Smooth muscle cell (in vitro differentiated cells): ENCODE measurements at regions not wholly inside any gene's neighbourhood (a gene's known extent, or its start where the extent isn't known, plus 50 kb on each side); places are given as distances from the start of the nearest gene placed in this dataset.

Experiments
- DNase-seq: peaks from one replicate; lab custom pipeline; 2025; ENCODE audit not compliant: unreplicated experiment; lab: John Stamatoyannopoulos, UW
- H2AFZ ChIP-seq: fragments of 200-600 bp; sonication (generic); 2 replicates; pipeline ENCODE4 v1.6.0; 2016; ENCODE audit warnings: antibody characterized with exemption, low read depth, mild to moderate bottlenecking
- H3F3A ChIP-seq: fragments of 200-600 bp; sonication (generic); 2 replicates; pipeline ENCODE4 v1.6.0; 2017; ENCODE audit warnings: antibody characterized with exemption, low read depth
- H3K27ac ChIP-seq: fragments of 200-600 bp; sonication (generic); 2 replicates; pipeline ENCODE4 v1.5.1; 2016; ENCODE audit warnings: low read depth, mild to moderate bottlenecking
- H3K27me3 ChIP-seq: fragments of 200-600 bp; sonication (generic); 2 replicates; pipeline ENCODE4 v1.6.1; 2016; ENCODE audit warnings: low read depth, mild to moderate bottlenecking
- H3K36me3 ChIP-seq: fragments of 200-600 bp; sonication (generic); 2 replicates; pipeline ENCODE4 v1.5.1; 2016; ENCODE audit warnings: low read depth
- H3K4me1 ChIP-seq: fragments of 200-600 bp; sonication (generic); 2 replicates; pipeline ENCODE4 v1.5.1; 2016; ENCODE audit warnings: low read depth
- H3K4me2 ChIP-seq: fragments of 200-600 bp; sonication (generic); 2 replicates; pipeline ENCODE4 v1.6.0; 2016; ENCODE audit warnings: mild to moderate bottlenecking
- H3K4me3 ChIP-seq: fragments of 200-600 bp; sonication (generic); 2 replicates; pipeline ENCODE4 v1.5.1; 2016; ENCODE audit warnings: mild to moderate bottlenecking
- H3K79me2 ChIP-seq: fragments of 200-600 bp; sonication (generic); 2 replicates; pipeline ENCODE4 v1.6.0; 2016; ENCODE audit warnings: low read depth, mild to moderate bottlenecking
- H3K9ac ChIP-seq: fragments of 200-600 bp; sonication (generic); 2 replicates; pipeline ENCODE4 v1.6.0; 2016; ENCODE audit warnings: low read depth
- H3K9me3 ChIP-seq: fragments of 200-600 bp; sonication (generic); replicated peaks from 2 replicates; pipeline ENCODE4 v1.5.1; 2016; ENCODE audit warnings: low read depth
- H4K20me1 ChIP-seq: fragments of 200-600 bp; sonication (generic); 2 replicates; pipeline ENCODE4 v1.6.0; 2016; ENCODE audit warnings: low read depth
- WGBS: methylation state at CpG from one replicate; pipeline ENCODE4 v1.1.7; 2016; ENCODE audit warnings: low lambda C conversion rate; 5-methylcytosine and 5-hydroxymethylcytosine counted together
- TF ChIP-seq, protein P1 (sequence below): fragments of 200-600 bp; sonication (generic); IDR thresholded peaks from 2 replicates; pipeline ENCODE4 v1.5.1; 2017; ENCODE audit warnings: borderline replicate concordance, mild to moderate bottlenecking, antibody characterized with exemption; ENCODE audit not compliant: insufficient read depth, poor library complexity, severe bottlenecking

DNA sequence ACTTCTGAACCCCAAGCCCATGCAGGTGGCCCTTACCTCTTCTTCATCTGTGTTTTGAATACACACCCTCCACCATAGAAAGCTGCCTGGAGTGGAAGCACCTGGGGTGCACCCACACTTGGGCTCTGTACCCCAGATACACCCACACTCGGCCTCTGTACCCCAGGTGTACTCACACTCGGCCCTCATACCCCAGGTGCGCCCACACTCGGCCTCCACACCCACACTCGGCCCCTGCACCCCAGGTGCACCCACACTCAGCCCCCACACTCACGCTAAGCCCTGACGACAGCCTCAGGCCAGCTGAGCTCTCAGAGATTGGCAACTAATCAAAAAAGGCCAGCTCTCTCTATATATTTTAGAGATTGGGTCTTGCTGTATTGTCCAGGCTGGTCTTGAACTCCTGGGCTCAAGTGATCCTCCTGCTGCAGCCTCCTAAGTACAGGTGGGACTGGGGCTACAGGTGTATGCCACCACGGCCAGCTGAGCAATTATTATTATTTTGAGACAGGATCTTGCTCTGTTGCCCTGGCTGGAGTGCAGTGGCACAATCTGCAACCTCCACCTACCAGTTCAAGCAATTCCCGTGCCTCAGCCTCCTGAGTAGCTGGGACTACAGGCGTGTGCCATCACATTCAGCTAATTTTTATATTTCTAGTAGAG, 68.9 kb downstream of the PEX11G start:
- no peaks in the 10 kb centered on the region for H3K9me3 ChIP-seq
- H2AFZ ChIP-seq: no peak overlapping the region
- no peaks in the 10 kb centered on the region for H3K36me3 ChIP-seq
- peaks cover 35% of the 10 kb centered on the region for H3K79me2 ChIP-seq
- no peak overlapping the region for H3K4me3 ChIP-seq
- DNase-seq: no peak
- H3K9ac ChIP-seq: no peak overlapping the region
- peaks cover 6% of the 10 kb centered on the region for H3K4me1 ChIP-seq
- H4K20me1 ChIP-seq: peaks cover 100% of the 10 kb centered on the region
- no peaks in the 10 kb centered on the region for H3F3A ChIP-seq
- TF ChIP-seq, protein P1, sequence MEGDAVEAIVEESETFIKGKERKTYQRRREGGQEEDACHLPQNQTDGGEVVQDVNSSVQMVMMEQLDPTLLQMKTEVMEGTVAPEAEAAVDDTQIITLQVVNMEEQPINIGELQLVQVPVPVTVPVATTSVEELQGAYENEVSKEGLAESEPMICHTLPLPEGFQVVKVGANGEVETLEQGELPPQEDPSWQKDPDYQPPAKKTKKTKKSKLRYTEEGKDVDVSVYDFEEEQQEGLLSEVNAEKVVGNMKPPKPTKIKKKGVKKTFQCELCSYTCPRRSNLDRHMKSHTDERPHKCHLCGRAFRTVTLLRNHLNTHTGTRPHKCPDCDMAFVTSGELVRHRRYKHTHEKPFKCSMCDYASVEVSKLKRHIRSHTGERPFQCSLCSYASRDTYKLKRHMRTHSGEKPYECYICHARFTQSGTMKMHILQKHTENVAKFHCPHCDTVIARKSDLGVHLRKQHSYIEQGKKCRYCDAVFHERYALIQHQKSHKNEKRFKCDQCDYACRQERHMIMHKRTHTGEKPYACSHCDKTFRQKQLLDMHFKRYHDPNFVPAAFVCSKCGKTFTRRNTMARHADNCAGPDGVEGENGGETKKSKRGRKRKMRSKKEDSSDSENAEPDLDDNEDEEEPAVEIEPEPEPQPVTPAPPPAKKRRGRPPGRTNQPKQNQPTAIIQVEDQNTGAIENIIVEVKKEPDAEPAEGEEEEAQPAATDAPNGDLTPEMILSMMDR: no peak
- H3K27ac ChIP-seq: no peak overlapping the region
- WGBS: 99% methylated on average over 10 of the region's 10 CpGs
- H3K27me3 ChIP-seq: no peaks in the 10 kb centered on the region
- H3K4me2 ChIP-seq: no peak overlapping the region

DNA sequence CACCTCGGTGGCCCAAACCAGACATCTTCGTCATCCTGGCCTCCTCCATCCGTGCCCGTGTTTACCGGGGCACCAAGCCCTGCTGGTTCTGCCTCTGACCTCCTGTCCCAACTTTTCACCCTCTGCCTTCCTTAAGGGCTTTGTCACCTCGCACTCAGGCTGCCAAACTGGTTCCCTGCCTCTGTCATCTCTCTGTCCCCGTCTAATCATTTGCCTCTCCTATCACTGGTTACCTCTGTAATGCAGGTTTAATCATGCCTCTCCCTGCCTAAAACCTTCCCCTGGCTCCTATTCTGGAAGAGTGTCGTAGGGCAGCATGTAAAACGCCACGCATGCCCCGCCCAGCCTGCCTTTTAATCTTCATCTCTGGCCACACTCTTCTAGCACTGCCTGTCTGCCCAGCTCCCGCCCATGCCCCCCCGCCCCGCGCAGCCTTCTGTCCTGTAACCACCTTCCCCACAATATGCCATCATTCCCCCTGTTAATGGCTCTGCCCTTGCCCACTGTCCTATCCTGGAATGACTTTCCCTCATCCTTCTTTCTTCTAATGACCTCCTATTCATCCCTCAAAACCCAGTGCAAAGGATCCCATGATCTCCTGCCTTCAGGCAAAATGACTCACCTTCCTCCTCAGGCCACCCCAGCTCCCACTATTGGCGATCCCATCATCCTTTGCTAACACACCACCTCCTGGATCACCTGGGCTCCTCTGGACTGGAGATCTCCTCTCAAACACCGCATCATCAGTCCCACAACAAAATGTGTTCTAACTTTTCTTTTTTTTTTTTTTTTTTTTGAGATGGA, 66.7 kb downstream of the PEX11G start:
- H3K27ac ChIP-seq: peak overlapping the region; percentile 31
- TF ChIP-seq, protein P1: no peak
- peaks cover 100% of the 10 kb centered on the region for H4K20me1 ChIP-seq
- H3K4me2 ChIP-seq: no peak overlapping the region
- WGBS: 80% methylated on average over 17 of the region's 17 CpGs
- no peaks in the 10 kb centered on the region for H3K27me3 ChIP-seq
- no peak overlapping the region for H2AFZ ChIP-seq
- no peak overlapping the region for H3K9ac ChIP-seq
- H3K4me1 ChIP-seq: peaks cover 6% of the 10 kb centered on the region
- H3K9me3 ChIP-seq: no peaks in the 10 kb centered on the region
- peaks cover 26% of the 10 kb centered on the region for H3K79me2 ChIP-seq
- H3K4me3 ChIP-seq: no peak overlapping the region
- no peaks in the 10 kb centered on the region for H3F3A ChIP-seq
- no peak for DNase-seq
- no peaks in the 10 kb centered on the region for H3K36me3 ChIP-seq
